GM18873 (cell line): ENCODE measurements at regions not wholly inside any gene's neighbourhood (a gene's known extent, or its start where the extent isn't known, plus 50 kb on each side); places are given as distances from the start of the nearest gene placed in this dataset.
"Not testable (repeated sequence)": the region's sequence is repeated elsewhere in the genome, so short reads cannot be mapped to it uniquely, and the experiment has no call there.

ENCODE experiments used
- ATAC-seq: cut with Tn5 transposase; IDR thresholded peaks from one replicate; pipeline ENCODE4 v1.9.1; 2021; ENCODE audit warnings: mild to moderate bottlenecking, moderate library complexity, moderate number of reproducible peaks; ENCODE audit not compliant: unreplicated experiment, low FRiP score

DNA sequence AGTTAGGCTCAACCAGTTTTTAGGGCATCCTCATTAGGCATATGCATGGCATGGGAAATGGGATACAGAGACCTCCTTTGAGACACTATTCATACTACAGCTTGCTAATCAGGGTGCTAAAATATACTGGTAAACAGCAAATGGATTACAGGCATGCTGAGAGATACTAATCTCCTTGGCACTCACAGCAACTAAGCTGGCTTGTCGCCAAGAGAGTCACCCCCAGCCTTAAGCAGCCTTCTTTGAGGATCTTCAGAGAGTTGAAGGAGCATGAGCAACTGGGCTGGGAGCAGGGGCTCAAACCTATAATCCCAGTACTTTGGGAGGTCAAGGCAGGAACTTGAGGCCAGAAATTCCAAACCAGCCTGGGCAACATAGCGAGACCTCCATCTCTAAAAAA, 120.1 kb upstream of the NR5A2 start:
- no peak for ATAC-seq

DNA sequence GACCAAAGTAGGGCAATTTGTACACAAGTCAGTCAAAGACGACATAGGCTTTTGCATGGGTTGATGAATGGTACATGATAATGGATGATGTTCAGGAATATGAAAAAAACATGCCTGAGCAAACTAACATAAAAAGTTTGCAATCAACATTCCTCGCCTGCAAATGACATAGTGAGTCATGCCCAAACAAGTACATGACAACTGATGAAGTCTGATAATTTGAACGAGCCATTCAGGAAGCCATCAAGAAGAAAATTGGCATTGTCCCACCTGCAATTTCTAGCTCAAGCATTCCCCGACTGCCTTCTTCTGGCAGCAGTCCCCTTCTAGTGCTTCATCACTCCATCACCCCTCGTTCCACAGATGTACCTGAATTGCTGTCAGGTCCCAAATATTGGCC, 118.4 kb upstream of the NR5A2 start:
- no peak for ATAC-seq

DNA sequence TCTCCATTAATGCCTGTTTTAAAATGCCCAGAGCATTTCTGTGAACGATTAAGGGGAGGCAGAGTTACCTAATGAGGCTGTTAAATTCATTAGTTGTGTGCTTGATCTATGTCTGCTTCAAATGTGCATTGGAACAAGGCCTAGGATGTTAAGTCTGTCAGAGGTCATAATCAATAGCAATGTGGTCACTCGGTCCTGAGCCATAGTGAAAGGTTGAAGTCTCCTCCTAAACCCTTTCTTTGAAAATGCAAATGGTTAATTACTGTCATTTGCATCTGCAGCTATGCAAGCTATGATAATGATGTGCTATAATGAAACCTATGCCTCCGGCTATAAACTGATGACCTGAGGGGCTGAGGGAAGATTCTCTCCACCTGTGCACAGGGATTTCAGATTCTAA, 114.2 kb upstream of the NR5A2 start:
- ATAC-seq: no peak

GRCh38 chr1:199914546-199914945, 113.0 kb upstream of the NR5A2 start:
- ATAC-seq: no peak

DNA sequence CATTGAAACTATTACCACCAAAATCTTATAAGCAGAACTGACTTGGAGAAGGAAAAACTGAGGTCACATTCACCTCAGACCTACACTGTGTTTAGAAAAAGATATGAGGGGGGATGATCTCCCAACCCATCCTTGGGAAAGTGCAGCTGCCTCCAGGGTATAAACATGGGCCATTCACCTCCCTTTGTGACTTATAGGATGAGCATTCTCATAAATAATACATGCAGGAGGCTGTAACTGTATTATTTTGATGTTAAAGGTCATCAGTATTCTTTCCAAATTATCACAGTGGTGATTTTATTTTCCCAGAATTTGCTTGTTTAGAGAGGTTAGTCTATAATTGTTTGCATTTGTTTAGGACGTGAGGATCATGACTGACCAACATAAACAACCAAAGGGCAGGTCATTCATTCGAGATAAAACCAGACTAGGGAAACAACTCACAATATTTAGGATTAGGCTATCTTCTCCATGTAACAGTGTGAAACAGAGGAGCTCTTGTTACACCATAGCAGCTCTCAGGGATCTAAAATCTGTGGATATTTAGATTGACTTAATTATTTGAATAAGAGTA, 109.2 kb upstream of the NR5A2 start:
- ATAC-seq: no peak

DNA sequence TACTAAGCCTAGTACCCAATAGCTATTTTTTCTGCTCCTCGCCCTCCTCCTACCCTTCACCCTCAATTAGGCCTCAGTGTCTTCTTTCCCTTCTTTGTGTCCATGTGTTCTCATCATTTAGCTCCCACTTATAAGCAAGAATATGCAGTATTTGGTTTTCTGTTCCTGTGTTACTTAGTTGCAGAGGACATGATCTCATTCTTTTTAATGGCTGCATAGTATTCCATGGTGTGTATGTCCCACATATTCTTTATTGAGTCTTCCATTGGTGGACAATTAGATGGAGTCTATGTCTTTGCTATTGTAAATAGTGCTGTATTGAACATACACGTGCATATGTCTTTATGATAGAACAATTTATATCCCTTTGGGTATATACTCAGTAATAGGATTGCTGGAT, 106.9 kb upstream of the NR5A2 start:
- ATAC-seq: no peak

GRCh38 chr1:199929556-199929955, 98.0 kb upstream of the NR5A2 start:
- ATAC-seq: no peak

GRCh38 chr1:199930067-199930466, 97.4 kb upstream of the NR5A2 start:
- not testable (repeated sequence) for ATAC-seq

- no peak for ATAC-seq
These were observed 95.7 kb upstream of the NR5A2 start for GRCh38 chr1:199931666-199932377.

- no peak for ATAC-seq
These were observed 95.0 kb upstream of the NR5A2 start for GRCh38 chr1:199932462-199932861.

DNA sequence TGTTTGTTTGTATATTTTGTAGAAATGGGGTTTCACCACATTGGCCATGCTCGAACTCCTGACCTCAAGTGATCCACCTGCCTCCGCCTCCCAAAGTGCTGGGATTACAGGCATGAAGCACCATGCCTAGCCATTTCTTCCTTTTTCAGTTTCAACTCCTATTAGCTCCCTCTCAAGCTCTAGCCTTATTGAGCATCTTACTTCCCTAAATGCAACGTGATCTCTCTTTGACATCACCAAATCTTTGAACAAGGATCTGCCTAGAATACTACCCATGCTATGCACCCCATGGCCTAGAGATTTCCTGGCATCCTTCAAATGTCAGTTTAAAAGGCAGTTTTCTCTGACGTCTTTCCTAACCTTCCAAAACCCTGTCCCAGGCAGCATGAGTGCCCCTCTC, 91.1 kb upstream of the NR5A2 start:
- no peak for ATAC-seq

- no peak for ATAC-seq
These were observed 90.3 kb upstream of the NR5A2 start for GRCh38 chr1:199937161-199937560.

DNA sequence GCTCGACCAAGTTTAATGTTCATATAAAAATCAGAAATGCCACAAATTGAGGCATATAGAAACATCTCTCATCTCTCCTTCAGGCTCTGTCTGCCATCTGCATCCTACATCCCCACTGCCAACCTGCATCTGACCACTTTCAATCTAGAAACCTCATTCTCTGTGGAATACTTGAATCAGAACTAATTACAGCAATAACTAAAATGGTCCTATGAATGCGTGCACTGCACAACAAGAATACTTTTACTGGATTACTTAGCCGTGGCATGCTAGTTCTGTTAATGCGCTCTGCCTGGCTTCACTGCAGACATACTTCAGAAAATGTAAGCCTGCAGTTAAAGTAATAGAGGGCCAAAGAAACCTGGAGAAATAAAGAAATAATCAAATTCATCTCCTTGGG, 89.8 kb upstream of the NR5A2 start:
- ATAC-seq: no peak

- ATAC-seq: no peak
These were observed 82.5 kb upstream of the NR5A2 start for GRCh38 chr1:199944986-199945385.

GRCh38 chr1:199945591-199945990, 81.9 kb upstream of the NR5A2 start:
- no peak for ATAC-seq

- no peak for ATAC-seq
These were observed 81.0 kb upstream of the NR5A2 start for GRCh38 chr1:199946305-199947155.

- ATAC-seq: no peak
These were observed 78.8 kb upstream of the NR5A2 start for GRCh38 chr1:199948587-199949280.

- ATAC-seq: not testable (repeated sequence)
These were observed 76.5 kb upstream of the NR5A2 start for GRCh38 chr1:199951005-199951404.

GRCh38 chr1:199953651-199954050, 73.9 kb upstream of the NR5A2 start:
- no peak for ATAC-seq

GRCh38 chr1:199954699-199955098, 72.8 kb upstream of the NR5A2 start:
- ATAC-seq: no peak

GRCh38 chr1:199955235-199955634, 72.3 kb upstream of the NR5A2 start:
- no peak for ATAC-seq
